Psoas muscle (tissue), 7 donors: ENCODE measurements at regions not wholly inside any gene's neighbourhood (a gene's known extent, or its start where the extent isn't known, plus 50 kb on each side); places are given as distances from the start of the nearest gene placed in this dataset.

ENCODE experiments used
- ATAC-seq, 4 donors: fragments of 200-7000 bp; cut with Tn5 transposase; one replicate each; pipeline ENCODE4 v1.9.1; 2020; ENCODE audit warnings: moderate library complexity in 3 of 4, mild to moderate bottlenecking in 2 of 4
- DNase-seq, 2 donors: peaks; one replicate each; pipeline ENCODE4 v3.0.0-alpha.2; 2020
- H3K27ac ChIP-seq: fragments of 200-600 bp; one replicate; pipeline ENCODE4 v1.8.0; 2022
- H3K27me3 ChIP-seq, 3 donors: fragments of 200-600 bp in 1 of 3; one replicate each; pipeline versions ENCODE4 v1.6.1 to v1.8.0; 2013 to 2022; ENCODE audit warnings: low read length in 2 of 3, mild to moderate bottlenecking in 2 of 3, moderate library complexity in 1 of 3; ENCODE audit not compliant: insufficient read depth in 3 of 3
- H3K36me3 ChIP-seq, 2 donors: fragments of 200-600 bp in 1 of 2; one replicate each; pipeline versions ENCODE4 v1.6.1 to v1.8.0; 2013 to 2022; ENCODE audit warnings: low read depth in 1 of 2, mild to moderate bottlenecking in 1 of 2, moderate library complexity in 1 of 2; ENCODE audit not compliant: insufficient read depth in 1 of 2
- H3K4me1 ChIP-seq: fragments of 200-600 bp; one replicate; pipeline ENCODE4 v1.8.0; 2022
- H3K4me3 ChIP-seq: fragments of 200-600 bp; one replicate; pipeline ENCODE4 v1.8.0; 2022; ENCODE audit warnings: mild to moderate bottlenecking
- H3K9me3 ChIP-seq: fragments of 200-600 bp; one replicate; pipeline ENCODE4 v1.8.0; 2022
- CTCF ChIP-seq: fragments of 200-600 bp; IDR thresholded peaks from one replicate; pipeline ENCODE4 v1.8.0; 2022; ENCODE audit warnings: antibody characterized with exemption
- WGBS, 3 donors: extraction: QIAGEN DNeasy Blood & Tissue Kit; methylation state at CpG; one replicate each; pipeline versions ENCODE4 v1.1.6 to v1.1.7; 2013; 5-methylcytosine and 5-hydroxymethylcytosine counted together
- intact Hi-C, 2 donors: fragments of 100-400 bp; cut with DNase I; formaldehyde crosslinking; loops; one replicate each; pipeline versions ENCODE4 v1.11.0 to v1.14.2; 2022
- donor health status: healthy with polysubstance abuse.
- donor health status: DM: no; HTN: no; CAD: no; lungs with moderate emphysema.
- donor health status: Bipolar disorder and iron deficiency.
- donor health status: healthy.
- donor health status: DM: yes; HTN: yes; CAD: no.
- donor health status: DM: no; HTN: no; CAD: no.
- donor health status: DM: yes; HTN: yes; CAD: no.

- H3K9me3 ChIP-seq = no peaks in the 10 kb centered on the region
- WGBS, 3 donors = 83 to 90% (median 83%) methylated on average over 8 of the region's 8 CpGs
- no peak overlapping the region for H3K4me3 ChIP-seq
- TF ChIP-seq CTCF = no peak
- H3K27me3 ChIP-seq = no peaks in the 10 kb centered on the region
- no peaks in the 10 kb centered on the region for H3K36me3 ChIP-seq
- DNase-seq (no peak), ATAC-seq (no peak)
- intact Hi-C loops = loop anchor here in 1 of 2 donors (5.0 kb wide), 1 partner anchor 679 kb away; the partner anchor contains the start of gene ID2
- peak overlapping the region; percentile 81 for H3K27ac ChIP-seq
- peaks cover 13% of the 10 kb centered on the region for H3K4me1 ChIP-seq
These were observed 679.0 kb upstream of the ID2 start for GRCh38 chr2:8002765-8003393.

- WGBS, 3 donors = 21 to 31% (median 26%) methylated on average over 13 of the region's 13 CpGs
- Histone ChIP-seq H3K9me3 (no peaks in the 10 kb centered on the region), H3K4me3 (peak overlapping the region; percentile 35), H3K4me1 (peaks cover 13% of the 10 kb centered on the region), H3K27me3 (no peaks in the 10 kb centered on the region), H3K36me3 (no peaks in the 10 kb centered on the region), H3K27ac (peak overlapping the region; percentile 81)
- no peak for TF ChIP-seq CTCF
- peak; percentile 71 to 81 for DNase-seq
- ATAC-seq = peak; percentile 98 to 99 (median 98)
- intact Hi-C loops = loop anchor here in 1 of 2 donors (5.0 kb wide), 1 partner anchor 679 kb away; the partner anchor contains the start of gene ID2
These were observed 678.3 kb upstream of the ID2 start for GRCh38 chr2:8003462-8004075.

- H3K27me3 ChIP-seq = no peaks in the 10 kb centered on the region
- TF ChIP-seq CTCF = no peak
- H3K36me3 ChIP-seq = no peaks in the 10 kb centered on the region
- intact Hi-C loops = loop anchor here in 1 of 2 donors (5.0 kb wide), 1 partner anchor 678 kb away; the partner anchor contains the start of gene ID2
- peak overlapping the region; percentile 81 for H3K27ac ChIP-seq
- WGBS, 3 donors = 10 to 23% (median 12%) methylated on average over 4 of the region's 4 CpGs
- peak overlapping the region; percentile 35 for H3K4me3 ChIP-seq
- peak; percentile 78 to 91 (median 84) for ATAC-seq
- H3K4me1 ChIP-seq = peaks cover 13% of the 10 kb centered on the region
- DNase-seq = no peak
- H3K9me3 ChIP-seq = no peaks in the 10 kb centered on the region
These were observed 677.6 kb upstream of the ID2 start for GRCh38 chr2:8004250-8004681.

- DNase-seq = no peak
- intact Hi-C loops = no loop called here
- H3K4me1 ChIP-seq = peaks cover 13% of the 10 kb centered on the region
- no peaks in the 10 kb centered on the region for H3K36me3 ChIP-seq
- no peak for TF ChIP-seq CTCF
- ATAC-seq = no peak
- no peak overlapping the region for H3K27ac ChIP-seq
- no peak overlapping the region for H3K4me3 ChIP-seq
- no peaks in the 10 kb centered on the region for H3K9me3 ChIP-seq
- no peaks in the 10 kb centered on the region for H3K27me3 ChIP-seq
These were observed 675.7 kb upstream of the ID2 start for GRCh38 chr2:8006181-8006580.
